H9 (cell line): ENCODE measurements at regions not wholly inside any gene's neighbourhood (a gene's known extent, or its start where the extent isn't known, plus 50 kb on each side); places are given as distances from the start of the nearest gene placed in this dataset.

ENCODE experiments used
- DNase-seq: peaks from one replicate; pipeline ENCODE4 v3.0.0-alpha.2; 2017
- H2AFZ ChIP-seq: one replicate; pipeline ENCODE4 v1.6.1; 2013; ENCODE audit warnings: mild to moderate bottlenecking, low read length, control low read depth, moderate library complexity
- H2AK5ac ChIP-seq: 2 replicates; pipeline ENCODE4 v1.6.1; 2013; ENCODE audit warnings: low read length, control low read depth, mixed read lengths; ENCODE audit not compliant: insufficient read length
- H2BK120ac ChIP-seq: one replicate; pipeline ENCODE4 v1.6.1; 2013; ENCODE audit warnings: low read depth, mild to moderate bottlenecking, low read length, control low read depth, inconsistent platforms; ENCODE audit not compliant: poor library complexity, severe bottlenecking
- H2BK12ac ChIP-seq: 2 replicates; pipeline ENCODE4 v1.6.1; 2013; ENCODE audit warnings: low read length, control low read depth, mixed read lengths, low read depth; ENCODE audit not compliant: insufficient read length
- H2BK15ac ChIP-seq: 2 replicates; pipeline ENCODE4 v1.6.1; 2013; ENCODE audit warnings: low read depth, low read length, control low read depth
- H2BK20ac ChIP-seq: one replicate; pipeline ENCODE4 v1.6.1; 2013; ENCODE audit warnings: low read depth, mild to moderate bottlenecking, low read length, control low read depth, inconsistent platforms; ENCODE audit not compliant: poor library complexity, severe bottlenecking
- H2BK5ac ChIP-seq: 2 replicates; pipeline ENCODE4 v1.6.1; 2013; ENCODE audit warnings: low read length, control low read depth, mixed read lengths; ENCODE audit not compliant: insufficient read length
- H3K14ac ChIP-seq: 2 replicates; pipeline ENCODE4 v1.6.1; 2013; ENCODE audit warnings: low read length, control low read depth; ENCODE audit not compliant: insufficient read depth
- H3K18ac ChIP-seq: 2 replicates; pipeline ENCODE4 v1.6.1; 2013; ENCODE audit warnings: low read depth, mild to moderate bottlenecking, mixed read lengths, low read length, control low read depth; ENCODE audit not compliant: insufficient read length
- H3K23ac ChIP-seq: 2 replicates; pipeline ENCODE4 v1.6.1; 2013; ENCODE audit warnings: low read length, control low read depth, mixed read lengths, low read depth; ENCODE audit not compliant: insufficient read length
- H3K23me2 ChIP-seq: 2 replicates; pipeline ENCODE4 v1.6.1; 2013; ENCODE audit warnings: low read depth, mild to moderate bottlenecking, mixed read lengths, low read length, control low read depth; ENCODE audit not compliant: insufficient read length, poor library complexity, severe bottlenecking
- H3K27ac ChIP-seq: 2 replicates; pipeline ENCODE4 v1.5.1; 2013; ENCODE audit warnings: low read length, control low read depth, mixed read lengths, low read depth; ENCODE audit not compliant: insufficient read length
- H3K27me3 ChIP-seq: 2 replicates; pipeline ENCODE4 v1.6.1; 2013; ENCODE audit warnings: low read length, control low read depth, inconsistent platforms; ENCODE audit not compliant: insufficient read depth
- H3K4ac ChIP-seq: 2 replicates; pipeline ENCODE4 v1.6.1; 2013; ENCODE audit warnings: low read depth, mild to moderate bottlenecking, control low read depth, inconsistent platforms, low read length, moderate library complexity
- H3K4me1 ChIP-seq: 2 replicates; pipeline ENCODE4 v1.6.1; 2013; ENCODE audit warnings: low read length, control low read depth, inconsistent platforms; ENCODE audit not compliant: insufficient read depth
- H3K4me2 ChIP-seq: 2 replicates; pipeline ENCODE4 v1.6.1; 2013; ENCODE audit warnings: low read length, control low read depth, mixed read lengths; ENCODE audit not compliant: insufficient read length, insufficient read depth
- H3K56ac ChIP-seq: 2 replicates; pipeline ENCODE4 v1.6.1; 2013; ENCODE audit warnings: low read depth, mild to moderate bottlenecking, mixed read lengths, low read length, control low read depth; ENCODE audit not compliant: insufficient read length
- H3K79me1 ChIP-seq: 2 replicates; pipeline ENCODE4 v1.6.1; 2013; ENCODE audit warnings: low read depth, mild to moderate bottlenecking, moderate library complexity, low read length, control low read depth, inconsistent platforms; ENCODE audit not compliant: insufficient read depth, poor library complexity, severe bottlenecking
- H3K79me2 ChIP-seq: 2 replicates; pipeline ENCODE4 v1.6.1; 2013; ENCODE audit warnings: low read length, control low read depth, inconsistent platforms; ENCODE audit not compliant: insufficient read depth
- H3K9ac ChIP-seq: 2 replicates; pipeline ENCODE4 v1.6.1; 2013; ENCODE audit warnings: low read length, control low read depth, mixed read lengths; ENCODE audit not compliant: insufficient read length; ENCODE audit errors: extremely low read depth
- H3K9me3 ChIP-seq: one replicate; pipeline ENCODE4 v1.6.1; 2013; ENCODE audit warnings: low read depth, low read length, inconsistent platforms; ENCODE audit not compliant: control insufficient read depth
- H3T11ph ChIP-seq: one replicate; pipeline ENCODE4 v1.6.1; 2013; ENCODE audit warnings: mild to moderate bottlenecking, low read length, control low read depth, inconsistent platforms
- H4K20me1 ChIP-seq: one replicate; pipeline ENCODE4 v1.6.1; 2013; ENCODE audit not compliant: control insufficient read depth, insufficient read length, insufficient read depth
- H4K5ac ChIP-seq: 2 replicates; pipeline ENCODE4 v1.6.1; 2013; ENCODE audit warnings: low read depth, mild to moderate bottlenecking, mixed read lengths, low read length, control low read depth; ENCODE audit not compliant: insufficient read length
- H4K8ac ChIP-seq: replicated peaks from 2 replicates; pipeline ENCODE4 v1.6.1; 2013; ENCODE audit warnings: low read length, control low read depth, mixed read lengths, low read depth; ENCODE audit not compliant: insufficient read length
- H4K91ac ChIP-seq: 2 replicates; pipeline ENCODE4 v1.6.1; 2013; ENCODE audit warnings: low read depth, mild to moderate bottlenecking, moderate library complexity, mixed read lengths, low read length, control low read depth; ENCODE audit not compliant: insufficient read length
- H3K27ac Mint-ChIP-seq, 3 experiments: 2 replicates in 2 of 3; 3 replicates in 1 of 3; pipeline ENCODE4 v1.8.0; 2020 to 2021; ENCODE audit warnings: mixed read lengths in 3 of 3, mild to moderate bottlenecking in 1 of 3, moderate library complexity in 1 of 3
- H3K27me3 Mint-ChIP-seq: 2 replicates; pipeline ENCODE4 v1.8.0; 2021; ENCODE audit warnings: low read depth, mild to moderate bottlenecking, moderate library complexity, mixed read lengths
- H3K36me3 Mint-ChIP-seq, 3 experiments: 2 replicates in 2 of 3; 3 replicates in 1 of 3; pipeline ENCODE4 v1.8.0; 2020 to 2021; ENCODE audit warnings: low read depth in 3 of 3, mixed read lengths in 3 of 3; ENCODE audit not compliant: insufficient read depth in 1 of 3
- H3K4me1 Mint-ChIP-seq, 2 experiments: 2 replicates each; pipeline ENCODE4 v1.8.0; 2020; ENCODE audit warnings: mixed read lengths in 2 of 2
- H3K4me3 Mint-ChIP-seq, 2 experiments: 2 replicates in 1 of 2; 3 replicates in 1 of 2; pipeline ENCODE4 v1.8.0; 2020 to 2021; ENCODE audit warnings: mild to moderate bottlenecking in 2 of 2, mixed read lengths in 2 of 2, moderate library complexity in 1 of 2
- H3K9me3 Mint-ChIP-seq, 2 experiments: 2 replicates in 1 of 2; 3 replicates in 1 of 2; pipeline ENCODE4 v1.8.0; 2020; ENCODE audit warnings: mild to moderate bottlenecking in 2 of 2, mixed read lengths in 2 of 2, moderate library complexity in 1 of 2
- CTCF ChIP-seq: fragments of 200-600 bp; sonication (generic); conservative IDR thresholded peaks from 3 replicates; pipeline ENCODE4 v1.8.0; 2021; ENCODE audit warnings: antibody characterized with exemption, mild to moderate bottlenecking
- WGBS: extraction: QIAGEN DNeasy Blood & Tissue Kit; methylation state at CpG from one replicate; pipeline ENCODE4 v1.1.7; 2013; ENCODE audit warnings: missing lambda C conversion rate, low lambda C conversion rate, mixed read lengths; ENCODE audit not compliant: insufficient read length; ENCODE audit errors: extremely low coverage; 5-methylcytosine and 5-hydroxymethylcytosine counted together

- Mint-ChIP-seq H3K27ac (no peak overlapping the region), H3K4me1 (peaks cover 0 to 5% of the 10 kb centered on the region in 2 experiments; a peak in 1 of 4 replicates), H3K36me3 (no peaks in the 10 kb centered on the region), H3K4me3 (no peak overlapping the region), H3K9me3 (peaks cover 0 to 4% of the 10 kb centered on the region in 2 experiments; a peak in 1 of 5 replicates), H3K27me3 (no peaks in the 10 kb centered on the region)
- TF ChIP-seq CTCF: no peak
- Histone ChIP-seq H3K23ac (no peak overlapping the region), H3K14ac (no peak overlapping the region), H3T11ph (no peak overlapping the region), H4K8ac (no peak overlapping the region), H4K20me1 (no peaks in the 10 kb centered on the region), H3K79me2 (no peaks in the 10 kb centered on the region), H2BK120ac (no peak overlapping the region), H2BK15ac (no peak overlapping the region), H2AFZ (no peak overlapping the region), H2BK20ac (no peak overlapping the region), H3K23me2 (no peaks in the 10 kb centered on the region), H3K4me1 (no peaks in the 10 kb centered on the region), H3K79me1 (no peaks in the 10 kb centered on the region), H3K27ac (no peak overlapping the region), H4K5ac (no peak overlapping the region), H3K27me3 (no peaks in the 10 kb centered on the region), H2BK12ac (no peak overlapping the region), H3K4me2 (no peak overlapping the region), H3K18ac (no peak overlapping the region), H2AK5ac (no peak overlapping the region), H2BK5ac (no peak overlapping the region), H3K4ac (no peak overlapping the region), H3K56ac (no peak overlapping the region), H4K91ac (no peak overlapping the region), H3K9me3 (no peaks in the 10 kb centered on the region), H3K9ac (no peak overlapping the region)
- no CpG with 5 or more reads among the region's 2 CpGs for whole genome bisulfite sequencing
- DNase-seq: no peak
Observed at GRCh38 chr2:80706951-80707350, 402.4 kb upstream of the LRRTM1 start.
